ENCODE measurements at regions not wholly inside any gene's neighbourhood (a gene's known extent, or its start where the extent isn't known, plus 50 kb on each side); places are given as distances from the start of the nearest gene placed in this dataset.

DNA sequence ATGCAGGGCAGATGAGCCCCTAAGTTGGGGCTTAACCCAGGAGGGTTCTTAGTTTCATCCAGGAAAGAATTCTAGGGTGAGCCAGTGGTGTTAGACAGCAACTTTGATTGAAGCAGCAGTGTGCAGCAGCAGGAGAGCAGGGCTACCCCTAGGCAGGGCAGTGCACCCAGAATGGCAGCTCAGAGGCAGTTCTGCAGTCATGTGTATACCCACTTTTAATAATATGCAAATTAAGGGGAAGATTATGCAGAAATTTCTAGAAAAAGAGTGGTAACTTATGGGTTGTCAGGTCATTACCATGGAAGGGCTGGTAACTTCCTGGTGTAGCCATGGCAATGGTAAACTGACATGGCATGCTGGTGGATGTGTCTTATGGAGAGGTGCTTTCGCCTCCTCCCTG is 297.5 kb downstream of the PCNX1 start:
- Histone ChIP-seq H3K27me3 (ENCODE audit: low read length) (no peaks in the 10 kb centered on the region), H2AFZ (ENCODE audit: low read depth, low read length, severe bottlenecking) (no peak overlapping the region), H3K36me3 (ENCODE audit: low read length) (no peaks in the 10 kb centered on the region), H4K20me1 (ENCODE audit: low read depth, low read length) (no peaks in the 10 kb centered on the region), H3F3A (ENCODE audit: insufficient read depth) (no peaks in the 10 kb centered on the region), H3K4me2 (ENCODE audit: low read depth, low read length, poor library complexity, severe bottlenecking) (no peak overlapping the region), H3K9me3 (ENCODE audit: insufficient read depth, low read length) (no peaks in the 10 kb centered on the region), H3K79me2 (ENCODE audit: insufficient read depth, low read length) (no peaks in the 10 kb centered on the region), H3K4me3 (ENCODE audit: insufficient read depth, low read length, poor library complexity, severe bottlenecking) (no peak overlapping the region), H3K27ac (ENCODE audit: low read depth, low read length) (no peak overlapping the region), H3K9ac (ENCODE audit: low read length) (no peak overlapping the region), H3K9me2 (replicated peaks; ENCODE audit: insufficient read depth, low read length) (no peaks in the 10 kb centered on the region)
- TF ChIP-seq CTCF (IDR thresholded peaks at IDR 0.05; ENCODE audit: insufficient read depth, low read length, poor library complexity, severe bottlenecking) = no peak
- no peak for TF ChIP-seq EZH2phosphoT487 (conservative IDR thresholded peaks at IDR 0.05; ENCODE audit: low read length)

GRCh38 chr14:71206123-71206522 is 298.9 kb downstream of the PCNX1 start:
- Histone ChIP-seq H2AFZ (ENCODE audit: low read depth, low read length, severe bottlenecking) (no peak overlapping the region), H3K79me2 (ENCODE audit: insufficient read depth, low read length) (no peaks in the 10 kb centered on the region), H3K4me2 (ENCODE audit: low read depth, low read length, poor library complexity, severe bottlenecking) (no peak overlapping the region), H3K4me3 (ENCODE audit: insufficient read depth, low read length, poor library complexity, severe bottlenecking) (no peak overlapping the region), H3K9ac (ENCODE audit: low read length) (no peak overlapping the region), H3K9me2 (replicated peaks; ENCODE audit: insufficient read depth, low read length) (no peaks in the 10 kb centered on the region), H4K20me1 (ENCODE audit: low read depth, low read length) (no peaks in the 10 kb centered on the region), H3K27me3 (ENCODE audit: low read length) (no peaks in the 10 kb centered on the region), H3K9me3 (ENCODE audit: insufficient read depth, low read length) (no peaks in the 10 kb centered on the region), H3K27ac (ENCODE audit: low read depth, low read length) (no peak overlapping the region), H3F3A (ENCODE audit: insufficient read depth) (no peaks in the 10 kb centered on the region), H3K36me3 (ENCODE audit: low read length) (no peaks in the 10 kb centered on the region)
- no peak for TF ChIP-seq CTCF (IDR thresholded peaks at IDR 0.05; ENCODE audit: insufficient read depth, low read length, poor library complexity, severe bottlenecking)
- no peak for TF ChIP-seq EZH2phosphoT487 (conservative IDR thresholded peaks at IDR 0.05; ENCODE audit: low read length)

DNA sequence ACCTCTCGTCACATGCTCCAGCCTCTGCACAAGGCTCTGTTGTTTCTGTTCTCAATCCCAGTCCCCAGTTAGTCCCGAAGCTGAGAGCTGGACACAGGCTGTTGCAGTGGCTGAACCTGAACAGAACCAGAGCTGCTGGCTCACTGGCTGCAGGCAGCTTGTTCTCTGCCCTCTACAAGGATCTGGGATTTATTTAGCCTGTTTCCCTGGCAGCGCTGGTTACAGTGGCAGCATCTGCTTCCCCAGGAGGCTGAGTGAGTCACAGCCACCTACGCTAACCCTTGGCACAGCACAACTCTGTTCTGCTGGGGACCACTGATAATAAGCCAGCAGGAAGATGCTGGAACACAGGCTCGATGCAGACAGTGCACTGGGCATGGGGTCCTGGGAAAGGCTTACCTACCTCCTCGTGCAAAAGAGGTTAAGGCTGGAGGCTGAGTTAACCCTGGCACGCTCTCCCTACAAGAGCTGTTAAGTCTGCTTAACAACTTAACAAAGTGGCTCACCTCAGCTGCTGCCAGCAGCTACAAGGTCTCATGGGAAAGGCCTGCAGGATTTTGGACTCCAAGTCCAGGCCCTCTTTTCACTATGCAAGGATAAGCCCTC is 299.6 kb downstream of the PCNX1 start:
- H2AFZ ChIP-seq (ENCODE audit: low read depth, low read length, severe bottlenecking) = no peak overlapping the region
- no peak overlapping the region for H3K4me2 ChIP-seq (ENCODE audit: low read depth, low read length, poor library complexity, severe bottlenecking)

More for the DNA sequence above, 299.6 kb downstream of the PCNX1 start:
- H3K27ac ChIP-seq (ENCODE audit: low read depth, low read length) = no peak overlapping the region
- no peaks in the 10 kb centered on the region for H3K9me2 ChIP-seq (replicated peaks; ENCODE audit: insufficient read depth, low read length)
- H3K27me3 ChIP-seq (ENCODE audit: low read length) = no peaks in the 10 kb centered on the region
- TF ChIP-seq CTCF (IDR thresholded peaks at IDR 0.05; ENCODE audit: insufficient read depth, low read length, poor library complexity, severe bottlenecking) (no peak), EZH2phosphoT487 (conservative IDR thresholded peaks at IDR 0.05; ENCODE audit: low read length) (no peak)
- H3K4me3 ChIP-seq (ENCODE audit: insufficient read depth, low read length, poor library complexity, severe bottlenecking) = no peak overlapping the region
- H3K36me3 ChIP-seq (ENCODE audit: low read length) = no peaks in the 10 kb centered on the region
- no peak overlapping the region for H3K9ac ChIP-seq (ENCODE audit: low read length)
- H3K79me2 ChIP-seq (ENCODE audit: insufficient read depth, low read length) = no peaks in the 10 kb centered on the region
- no peaks in the 10 kb centered on the region for H3F3A ChIP-seq (ENCODE audit: insufficient read depth)
- H3K9me3 ChIP-seq (ENCODE audit: insufficient read depth, low read length) = no peaks in the 10 kb centered on the region
- H4K20me1 ChIP-seq (ENCODE audit: low read depth, low read length) = no peaks in the 10 kb centered on the region

Measured in SU-DHL-6 (cell line).